Astrocyte (in vitro differentiated cells and primary cell): ENCODE measurements at regions not wholly inside any gene's neighbourhood (a gene's known extent, or its start where the extent isn't known, plus 50 kb on each side); places are given as distances from the start of the nearest gene placed in this dataset.

ENCODE experiments used
- CTCF ChIP-seq: IDR thresholded peaks from 2 replicates; pipeline ENCODE4 v1.5.1; 2011; ENCODE audit warnings: low read depth, mild to moderate bottlenecking, inconsistent platforms, low read length, moderate library complexity; ENCODE audit not compliant: insufficient read depth
- EZH2 ChIP-seq: IDR thresholded peaks from 2 replicates; pipeline ENCODE4 v1.6.1; 2012; ENCODE audit warnings: mild to moderate bottlenecking, low read length, inconsistent platforms; ENCODE audit not compliant: insufficient read depth

GRCh38 chr10:60649485-60650377 lies 128.5 kb upstream of the CDK1 start:
- TF ChIP-seq CTCF (no peak), EZH2 (no peak)
